ENCODE measurements at regions not wholly inside any gene's neighbourhood (a gene's known extent, or its start where the extent isn't known, plus 50 kb on each side); places are given as distances from the start of the nearest gene placed in this dataset.
A peak's percentile ranks its signal among the peaks of the same experiment; 100 is the strongest.

GRCh38 chr10:105837951-105838350, 1196.9 kb downstream of the SORCS3 start:
- ATAC-seq = peak in 1 of 2 donors; percentile 46
- no peak for DNase-seq (ENCODE audit: low spot score)
- Mint-ChIP-seq H3K27me3 (no peaks in the 10 kb centered on the region), H3K27ac (no peak overlapping the region), H3K4me1 (ENCODE audit: low read depth in 2 of 2) (peaks cover 0 to 4% of the 10 kb centered on the region in 2 donors), H3K9me3 (peaks cover 8% of the 10 kb centered on the region), H3K4me3 (peak overlapping the region; percentile 59), H3K36me3 (no peaks in the 10 kb centered on the region)

DNA sequence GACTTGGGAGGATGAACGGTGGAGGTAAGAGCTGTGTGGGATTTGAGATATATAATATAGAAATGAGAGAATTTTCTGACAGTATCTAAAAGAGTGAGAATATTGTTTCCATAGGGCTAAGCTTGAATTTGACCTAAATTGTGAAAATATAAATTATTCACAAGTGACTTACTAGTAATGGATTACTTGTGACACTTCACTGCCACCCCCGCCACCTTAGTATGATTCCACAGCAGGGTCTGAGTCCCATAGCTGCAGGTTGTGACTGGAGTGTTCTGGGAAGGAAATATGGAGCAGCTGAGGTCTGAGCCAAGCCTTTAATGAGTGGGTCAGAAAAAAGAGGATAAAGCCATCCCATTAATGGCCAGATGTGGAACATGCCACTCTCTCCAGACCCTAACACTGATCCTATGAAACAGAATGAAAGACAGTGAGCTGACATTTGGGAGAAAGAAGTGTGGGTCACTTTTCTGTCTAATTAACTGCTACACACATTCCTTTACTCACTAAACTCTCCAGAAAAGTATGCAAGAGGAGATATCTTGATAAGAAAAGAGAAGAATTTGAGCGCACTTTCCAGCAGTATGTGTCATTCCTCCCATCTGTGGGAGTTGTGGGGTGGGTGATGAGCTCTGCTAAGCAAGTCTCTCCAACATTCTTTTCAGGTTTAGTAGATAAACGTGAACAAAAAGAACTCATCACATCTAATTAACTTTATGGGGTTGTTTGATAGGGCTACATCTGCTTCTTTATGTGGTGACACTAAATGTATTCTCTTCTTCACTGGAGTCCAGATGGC, 1193.4 kb downstream of the SORCS3 start:
- DNase-seq (ENCODE audit: low spot score) (no peak), ATAC-seq (no peak)
- H3K9me3 Mint-ChIP-seq = peaks cover 9% of the 10 kb centered on the region
- peaks cover 0 to 4% of the 10 kb centered on the region in 2 donors for H3K4me1 Mint-ChIP-seq (ENCODE audit: low read depth in 2 of 2)
- no peaks in the 10 kb centered on the region for H3K27me3 Mint-ChIP-seq
- no peaks in the 10 kb centered on the region for H3K36me3 Mint-ChIP-seq
- no peak overlapping the region for H3K4me3 Mint-ChIP-seq
- no peak overlapping the region for H3K27ac Mint-ChIP-seq

DNA sequence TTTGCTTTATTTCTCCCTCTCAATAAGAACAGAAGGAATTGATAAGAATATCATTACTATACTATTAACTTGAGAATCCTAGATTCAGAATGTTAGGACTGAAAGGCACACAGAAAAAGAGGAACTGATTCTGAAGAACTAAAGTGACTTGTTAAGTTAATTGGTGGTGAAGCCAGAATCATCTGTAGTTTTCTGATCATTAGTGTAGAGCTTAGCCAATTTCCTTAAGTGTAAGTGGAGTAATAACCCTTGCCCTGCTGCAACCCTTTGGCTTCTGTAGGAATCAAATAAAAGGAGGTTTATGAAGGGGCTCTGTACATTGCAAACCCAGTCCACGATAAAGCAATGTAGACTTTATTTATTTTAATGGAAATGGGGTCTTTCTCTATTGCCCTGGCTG, 1186.0 kb downstream of the SORCS3 start:
- no peaks in the 10 kb centered on the region for H3K36me3 Mint-ChIP-seq
- ATAC-seq = no peak
- H3K4me1 Mint-ChIP-seq (ENCODE audit: low read depth in 2 of 2) = no peaks in the 10 kb centered on the region
- DNase-seq (ENCODE audit: low spot score) = no peak
- H3K9me3 Mint-ChIP-seq = peaks cover 12% of the 10 kb centered on the region
- no peak overlapping the region for H3K4me3 Mint-ChIP-seq
- no peak overlapping the region for H3K27ac Mint-ChIP-seq
- no peaks in the 10 kb centered on the region for H3K27me3 Mint-ChIP-seq

GRCh38 chr10:105807935-105808587, 1167.0 kb downstream of the SORCS3 start:
- H3K4me1 Mint-ChIP-seq (ENCODE audit: low read depth in 2 of 2) = no peaks in the 10 kb centered on the region
- H3K27ac Mint-ChIP-seq = no peak overlapping the region
- H3K36me3 Mint-ChIP-seq = no peaks in the 10 kb centered on the region
- no peak overlapping the region for H3K4me3 Mint-ChIP-seq
- peaks cover 4% of the 10 kb centered on the region for H3K9me3 Mint-ChIP-seq
- no peaks in the 10 kb centered on the region for H3K27me3 Mint-ChIP-seq
- no peak for DNase-seq (ENCODE audit: low spot score)
- no peak for ATAC-seq

DNA sequence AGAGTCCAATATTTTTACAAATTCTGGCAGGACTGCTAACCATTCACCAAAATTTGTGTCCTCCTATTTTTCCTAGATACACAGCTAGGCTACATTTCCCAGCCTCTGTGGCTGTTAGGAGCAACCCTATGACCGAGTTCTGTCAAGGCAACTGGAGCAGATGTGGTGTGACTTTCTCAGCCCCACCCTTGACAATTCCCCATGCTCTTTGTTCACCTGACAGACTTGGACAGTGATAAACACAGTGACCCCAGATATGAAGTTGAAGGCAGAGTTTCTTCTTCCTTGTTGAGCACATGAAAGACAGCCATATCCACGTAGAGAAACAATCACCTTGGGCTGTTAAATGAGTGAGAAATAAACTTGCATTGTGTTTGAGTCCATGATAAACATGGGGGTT, 1162.1 kb downstream of the SORCS3 start:
- Mint-ChIP-seq H3K36me3 (no peaks in the 10 kb centered on the region), H3K4me1 (ENCODE audit: low read depth in 2 of 2) (no peaks in the 10 kb centered on the region), H3K9me3 (peaks cover 7% of the 10 kb centered on the region), H3K4me3 (no peak overlapping the region), H3K27me3 (no peaks in the 10 kb centered on the region), H3K27ac (no peak overlapping the region)
- DNase-seq (ENCODE audit: low spot score) (no peak), ATAC-seq (no peak)

GRCh38 chr10:105800641-105801040, 1159.6 kb downstream of the SORCS3 start:
- H3K4me1 Mint-ChIP-seq (ENCODE audit: low read depth in 2 of 2) = no peaks in the 10 kb centered on the region
- DNase-seq (ENCODE audit: low spot score) (no peak), ATAC-seq (no peak)
- H3K9me3 Mint-ChIP-seq = peaks cover 7% of the 10 kb centered on the region
- H3K36me3 Mint-ChIP-seq = no peaks in the 10 kb centered on the region
- H3K27ac Mint-ChIP-seq = no peak overlapping the region
- H3K27me3 Mint-ChIP-seq = no peaks in the 10 kb centered on the region
- no peak overlapping the region for H3K4me3 Mint-ChIP-seq

DNA sequence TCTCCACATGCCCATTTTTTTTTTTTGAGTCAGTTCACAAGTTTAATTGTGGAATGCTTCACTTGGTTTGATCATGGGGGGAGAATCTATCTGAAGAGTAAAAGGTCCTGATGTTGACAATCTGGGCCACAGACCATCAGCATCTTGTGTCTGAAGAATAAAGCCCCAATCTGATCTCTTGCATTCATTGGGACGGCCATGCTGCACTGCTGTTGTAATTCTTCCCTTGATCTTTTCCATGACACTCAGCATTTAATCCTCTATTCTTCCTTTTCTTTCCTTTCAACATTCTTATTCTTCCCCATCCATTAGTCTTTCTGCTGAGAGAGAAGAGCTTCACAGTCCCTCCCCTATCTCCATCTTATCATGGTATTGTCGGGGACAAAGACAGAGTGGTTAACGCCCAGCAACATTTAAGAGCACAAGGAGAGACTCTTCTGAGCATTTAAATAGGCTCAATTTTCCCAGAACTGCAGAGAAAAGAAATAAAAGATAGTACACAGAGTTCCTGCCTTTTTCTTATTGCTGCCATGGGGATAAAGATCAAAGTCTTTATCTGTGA, 1157.3 kb downstream of the SORCS3 start:
- Mint-ChIP-seq H3K4me3 (no peak overlapping the region), H3K27me3 (no peaks in the 10 kb centered on the region), H3K9me3 (peaks cover 9% of the 10 kb centered on the region), H3K27ac (no peak overlapping the region), H3K36me3 (no peaks in the 10 kb centered on the region), H3K4me1 (ENCODE audit: low read depth in 2 of 2) (no peaks in the 10 kb centered on the region)
- ATAC-seq (no peak), DNase-seq (ENCODE audit: low spot score) (no peak)

DNA sequence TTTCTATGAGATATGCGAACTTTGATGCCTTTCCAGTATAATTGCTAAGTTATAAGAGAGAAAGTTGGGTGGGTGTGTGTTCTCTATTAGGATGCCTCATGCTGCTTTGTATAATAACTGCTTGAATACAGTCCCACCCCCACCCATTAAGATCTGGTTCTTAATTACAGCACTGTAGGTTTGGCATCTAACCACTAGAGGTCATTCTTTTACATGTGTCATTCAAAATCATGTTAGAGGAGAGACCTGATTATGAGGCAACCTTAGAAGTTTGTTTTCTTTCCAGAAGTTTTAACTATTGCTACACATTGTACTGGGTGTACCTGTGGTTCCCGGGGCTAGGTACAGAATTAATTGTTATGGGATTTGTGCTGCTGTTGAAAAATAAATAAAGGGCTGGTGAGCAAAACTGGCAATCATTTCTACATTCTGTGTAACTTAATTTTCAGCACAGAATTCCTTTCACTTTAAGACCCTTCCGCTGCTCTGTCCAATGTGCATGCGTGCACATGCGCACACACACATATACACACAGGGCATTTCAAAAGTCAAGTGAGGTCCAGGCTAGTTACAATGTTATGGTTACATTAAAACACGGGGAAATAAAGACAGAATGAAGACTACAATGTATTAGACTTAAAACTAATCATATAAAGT, 1156.3 kb downstream of the SORCS3 start:
- H3K27me3 Mint-ChIP-seq = no peaks in the 10 kb centered on the region
- ATAC-seq (no peak), DNase-seq (ENCODE audit: low spot score) (no peak)
- no peak overlapping the region for H3K27ac Mint-ChIP-seq
- H3K36me3 Mint-ChIP-seq = no peaks in the 10 kb centered on the region
- H3K9me3 Mint-ChIP-seq = peaks cover 9% of the 10 kb centered on the region
- no peak overlapping the region for H3K4me3 Mint-ChIP-seq
- no peaks in the 10 kb centered on the region for H3K4me1 Mint-ChIP-seq (ENCODE audit: low read depth in 2 of 2)

GRCh38 chr10:105793071-105793470, 1152.0 kb downstream of the SORCS3 start:
- no peak for ATAC-seq
- Mint-ChIP-seq H3K36me3 (no peaks in the 10 kb centered on the region), H3K4me1 (ENCODE audit: low read depth in 2 of 2) (no peaks in the 10 kb centered on the region), H3K9me3 (peaks cover 5% of the 10 kb centered on the region), H3K4me3 (no peak overlapping the region), H3K27ac (no peak overlapping the region), H3K27me3 (no peaks in the 10 kb centered on the region)
- no peak for DNase-seq (ENCODE audit: low spot score)

DNA sequence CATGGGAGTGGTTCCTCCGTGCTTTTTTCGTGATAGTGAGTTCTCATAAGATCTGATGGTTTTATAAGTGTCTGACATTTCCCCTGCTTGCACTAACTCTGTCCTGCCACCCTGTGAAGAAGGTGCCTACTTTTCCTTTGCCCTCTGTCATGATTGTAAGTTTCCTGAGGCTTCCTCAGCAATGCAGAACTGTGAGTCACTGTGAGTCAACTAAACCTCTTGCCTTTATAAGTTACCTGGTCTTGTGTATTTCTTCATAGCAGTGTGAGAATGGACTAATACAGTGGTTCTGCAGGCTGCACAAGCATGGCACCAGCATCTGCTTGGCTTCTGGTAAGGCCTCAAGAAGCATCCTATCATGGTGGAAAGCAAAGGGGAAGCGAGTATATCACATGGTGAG, 1144.6 kb downstream of the SORCS3 start:
- Mint-ChIP-seq H3K4me1 (ENCODE audit: low read depth in 2 of 2) (no peaks in the 10 kb centered on the region), H3K9me3 (peaks cover 22% of the 10 kb centered on the region), H3K4me3 (no peak overlapping the region), H3K27ac (no peak overlapping the region), H3K36me3 (no peaks in the 10 kb centered on the region), H3K27me3 (no peaks in the 10 kb centered on the region)
- ATAC-seq (no peak), DNase-seq (ENCODE audit: low spot score) (no peak)

DNA sequence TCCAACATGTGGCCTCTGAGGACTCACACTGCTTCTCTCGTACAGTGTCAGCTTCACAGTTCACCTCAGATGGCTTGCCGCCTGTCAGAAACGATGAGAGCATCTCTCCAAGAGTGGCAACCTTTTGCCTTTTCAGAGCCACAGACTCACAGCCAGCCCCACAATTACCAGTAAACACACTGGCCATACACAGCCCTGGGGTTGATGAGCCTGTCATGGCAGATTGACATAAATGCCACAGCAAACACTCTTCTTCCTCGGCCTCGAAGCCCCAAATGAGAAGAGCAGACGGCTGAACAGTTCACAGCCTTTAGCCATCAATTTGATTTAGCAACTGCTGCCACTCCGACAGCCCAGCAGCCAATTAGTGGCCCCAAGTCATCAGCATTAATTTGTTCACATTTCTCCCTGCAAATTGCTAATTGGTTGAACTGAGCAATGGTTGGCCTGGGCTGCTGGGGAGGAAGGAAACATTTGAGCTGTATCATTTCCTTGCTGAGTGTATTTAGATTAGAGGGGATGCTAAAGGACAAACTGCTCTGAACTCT, 1142.9 kb downstream of the SORCS3 start:
- peaks cover 22% of the 10 kb centered on the region for H3K9me3 Mint-ChIP-seq
- H3K27me3 Mint-ChIP-seq = no peaks in the 10 kb centered on the region
- H3K4me3 Mint-ChIP-seq = no peak overlapping the region

DNA sequence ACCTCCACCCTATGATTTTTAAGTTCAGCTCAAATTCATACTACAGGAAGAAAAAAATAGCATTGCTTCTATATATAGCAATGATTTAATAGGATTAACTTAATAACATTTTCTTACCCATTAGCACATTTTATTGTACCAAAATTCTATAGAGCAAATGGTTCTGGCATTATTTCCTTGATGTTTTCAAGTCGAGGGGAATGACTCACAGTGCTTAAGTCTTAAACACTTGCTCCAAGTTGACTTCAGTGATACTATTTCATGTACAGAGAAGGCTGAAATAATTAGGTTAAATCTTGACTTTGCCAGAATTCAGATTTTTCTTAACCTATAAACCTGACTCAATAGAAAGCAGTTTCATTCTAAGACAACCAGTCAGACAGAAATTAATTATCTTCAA, 1133.8 kb downstream of the SORCS3 start:
- no peak for ATAC-seq

More for the DNA sequence above, 1142.9 kb downstream of the SORCS3 start:
- DNase-seq (ENCODE audit: low spot score) (no peak), ATAC-seq (no peak)
- Mint-ChIP-seq H3K27ac (no peak overlapping the region), H3K36me3 (no peaks in the 10 kb centered on the region), H3K4me1 (ENCODE audit: low read depth in 2 of 2) (no peaks in the 10 kb centered on the region)

GRCh38 chr10:105774351-105774750, 1133.3 kb downstream of the SORCS3 start:
- Mint-ChIP-seq H3K36me3 (no peaks in the 10 kb centered on the region), H3K9me3 (no peaks in the 10 kb centered on the region), H3K27me3 (no peaks in the 10 kb centered on the region), H3K4me1 (ENCODE audit: low read depth in 2 of 2) (no peaks in the 10 kb centered on the region), H3K4me3 (no peak overlapping the region), H3K27ac (no peak overlapping the region)
- DNase-seq (ENCODE audit: low spot score) (no peak), ATAC-seq (no peak)

More for the DNA sequence above, 1133.8 kb downstream of the SORCS3 start:
- H3K9me3 Mint-ChIP-seq = no peaks in the 10 kb centered on the region
- H3K4me3 Mint-ChIP-seq = no peak overlapping the region
- no peaks in the 10 kb centered on the region for H3K36me3 Mint-ChIP-seq
- no peak for DNase-seq (ENCODE audit: low spot score)
- H3K4me1 Mint-ChIP-seq (ENCODE audit: low read depth in 2 of 2) = no peaks in the 10 kb centered on the region
- H3K27ac Mint-ChIP-seq = no peak overlapping the region
- no peaks in the 10 kb centered on the region for H3K27me3 Mint-ChIP-seq

Data from natural killer cell treated with Interleukin-12 subunit alpha and Interleukin-12 subunit beta and Interleukin-15 and Interleukin-18, amount 100 ng/mL, for 72 hours (primary cell).